ENCODE measurements at regions not wholly inside any gene's neighbourhood (a gene's known extent, or its start where the extent isn't known, plus 50 kb on each side); places are given as distances from the start of the nearest gene placed in this dataset.
A peak's percentile ranks its signal among the peaks of the same experiment; 100 is the strongest.

DNA sequence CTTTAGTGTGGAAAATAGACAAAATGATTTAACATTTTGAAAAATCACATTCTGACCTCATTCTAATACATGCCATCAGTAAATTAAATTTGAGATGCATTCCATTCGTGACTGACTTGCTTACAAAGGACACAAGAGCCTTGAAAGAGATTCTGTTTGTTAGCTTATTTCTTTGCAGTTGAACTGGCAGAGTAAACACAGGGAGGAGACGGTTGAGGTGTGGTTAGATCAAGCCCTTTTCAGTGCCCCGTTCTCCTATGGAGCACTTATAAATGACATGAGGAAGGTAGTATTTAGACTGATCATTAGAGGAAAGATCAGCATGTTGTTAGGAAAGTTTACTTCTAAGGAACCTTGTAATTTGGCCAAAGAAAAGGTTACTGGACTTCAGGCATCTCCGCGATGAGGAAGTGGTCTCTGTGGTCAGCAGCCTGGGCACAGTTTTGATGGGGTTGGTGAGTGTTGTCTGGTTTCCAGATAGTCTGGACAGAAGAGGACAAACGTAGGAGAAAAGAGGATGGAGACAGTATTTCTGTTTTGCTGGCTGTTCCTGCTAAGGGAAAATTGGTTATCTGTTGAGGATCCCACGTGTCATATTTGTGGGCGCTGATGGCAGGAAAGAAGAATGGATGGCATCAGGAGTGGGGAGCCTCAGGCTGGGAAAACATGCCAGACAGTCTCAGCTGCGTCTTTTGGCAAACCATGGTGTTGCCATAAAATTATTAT lies 328.9 kb upstream of the TBL1XR1 start:
- H3K4me1 Mint-ChIP-seq: peaks cover 29% of the 10 kb centered on the region
- H3K27ac Mint-ChIP-seq: no peak overlapping the region
- no peak overlapping the region for H3K4me3 Mint-ChIP-seq
- H3K27me3 Mint-ChIP-seq: no peaks in the 10 kb centered on the region
- H3K36me3 Mint-ChIP-seq: peaks cover 1% of the 10 kb centered on the region
- peaks cover 5% of the 10 kb centered on the region for H3K9me3 Mint-ChIP-seq

DNA sequence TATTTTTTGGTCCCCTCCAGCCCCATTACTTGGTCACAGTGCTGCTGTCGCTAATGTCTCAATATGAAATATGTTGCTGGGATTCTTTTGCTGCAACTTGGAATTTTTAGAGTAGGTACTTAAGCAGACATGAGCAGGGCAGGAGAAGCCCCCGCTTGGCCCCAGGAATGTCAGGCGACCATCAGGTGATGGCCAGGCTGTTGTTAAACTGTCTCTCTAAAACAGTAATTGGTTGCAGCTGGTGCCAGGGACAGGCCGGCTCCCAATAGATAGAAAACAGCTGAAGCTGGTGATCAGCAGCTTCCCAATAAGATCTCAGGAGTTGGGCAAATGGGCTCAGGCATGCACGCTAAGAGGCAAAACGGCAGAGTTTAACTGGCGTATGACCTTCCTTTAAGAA lies 329.9 kb upstream of the TBL1XR1 start:
- peaks cover 5% of the 10 kb centered on the region for H3K9me3 Mint-ChIP-seq
- no peak overlapping the region for H3K27ac Mint-ChIP-seq
- no peak overlapping the region for H3K4me3 Mint-ChIP-seq
- H3K36me3 Mint-ChIP-seq: peaks cover 1% of the 10 kb centered on the region
- H3K27me3 Mint-ChIP-seq: no peaks in the 10 kb centered on the region
- peaks cover 29% of the 10 kb centered on the region for H3K4me1 Mint-ChIP-seq

- Mint-ChIP-seq H3K27ac (no peak overlapping the region), H3K9me3 (peaks cover 5% of the 10 kb centered on the region), H3K36me3 (peaks cover 1% of the 10 kb centered on the region), H3K4me3 (no peak overlapping the region), H3K27me3 (no peaks in the 10 kb centered on the region), H3K4me1 (peaks cover 28% of the 10 kb centered on the region)
These were observed 331.2 kb upstream of the TBL1XR1 start for GRCh38 chr3:177528306-177529070.

DNA sequence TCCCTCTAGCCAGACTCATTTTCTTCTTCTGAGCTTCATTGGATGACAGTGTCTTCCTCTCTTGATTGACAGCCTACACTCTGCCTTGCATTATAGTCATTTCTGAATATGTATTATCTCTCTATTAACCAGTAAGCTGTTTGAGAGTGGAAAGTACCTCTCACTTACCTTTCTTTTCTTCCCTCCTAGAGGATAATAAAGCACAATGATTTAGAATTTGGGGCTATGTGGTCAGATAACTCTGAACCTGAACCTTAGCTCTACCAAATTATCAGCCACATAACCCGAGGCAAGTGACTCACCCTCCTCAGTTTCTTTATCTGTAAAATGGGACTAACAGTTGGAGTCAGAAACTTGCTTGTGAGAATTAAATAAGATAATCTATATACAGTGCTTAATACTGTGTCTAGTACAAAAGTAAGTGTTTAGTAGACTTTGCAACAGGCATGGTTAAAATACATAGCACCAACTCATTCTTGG lies 331.8 kb upstream of the TBL1XR1 start:
- H3K4me1 Mint-ChIP-seq: peaks cover 22% of the 10 kb centered on the region
- H3K36me3 Mint-ChIP-seq: peaks cover 1% of the 10 kb centered on the region
- H3K27me3 Mint-ChIP-seq: no peaks in the 10 kb centered on the region
- no peak overlapping the region for H3K27ac Mint-ChIP-seq
- H3K9me3 Mint-ChIP-seq: peaks cover 5% of the 10 kb centered on the region
- H3K4me3 Mint-ChIP-seq: no peak overlapping the region

DNA sequence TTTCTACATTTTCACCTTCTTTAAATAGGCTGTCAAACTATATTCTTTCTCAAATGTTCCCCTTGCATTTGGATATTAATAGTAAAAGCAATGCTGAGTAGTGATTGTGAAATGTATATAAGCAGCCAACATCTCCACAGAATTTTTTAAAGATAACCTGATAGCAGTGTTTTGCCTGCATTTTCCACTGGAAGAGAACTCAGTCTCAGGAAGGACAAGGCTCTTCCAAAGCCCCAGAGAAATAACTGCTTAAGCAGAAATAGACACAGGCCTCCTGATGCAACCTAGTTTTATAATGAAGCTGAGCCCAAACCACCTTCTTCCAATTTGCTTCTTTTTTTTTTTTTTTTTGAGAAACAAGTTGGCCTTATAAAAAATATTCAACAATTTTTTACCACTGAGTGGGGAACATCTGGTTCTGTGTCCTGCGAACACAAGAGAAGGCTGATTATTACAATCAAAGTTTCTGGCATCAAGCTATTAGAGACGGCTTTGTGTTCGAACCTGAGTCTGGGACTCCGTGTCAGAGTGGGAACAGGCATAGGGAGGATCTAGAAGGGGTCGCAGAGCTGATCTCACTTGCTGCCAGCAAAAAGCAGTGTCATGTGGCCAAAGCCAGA lies 332.5 kb upstream of the TBL1XR1 start:
- no peaks in the 10 kb centered on the region for H3K27me3 Mint-ChIP-seq
- peaks cover 1% of the 10 kb centered on the region for H3K36me3 Mint-ChIP-seq
- no peak overlapping the region for H3K4me3 Mint-ChIP-seq
- H3K9me3 Mint-ChIP-seq: peaks cover 4% of the 10 kb centered on the region
- peaks cover 20% of the 10 kb centered on the region for H3K4me1 Mint-ChIP-seq
- H3K27ac Mint-ChIP-seq: no peak overlapping the region

DNA sequence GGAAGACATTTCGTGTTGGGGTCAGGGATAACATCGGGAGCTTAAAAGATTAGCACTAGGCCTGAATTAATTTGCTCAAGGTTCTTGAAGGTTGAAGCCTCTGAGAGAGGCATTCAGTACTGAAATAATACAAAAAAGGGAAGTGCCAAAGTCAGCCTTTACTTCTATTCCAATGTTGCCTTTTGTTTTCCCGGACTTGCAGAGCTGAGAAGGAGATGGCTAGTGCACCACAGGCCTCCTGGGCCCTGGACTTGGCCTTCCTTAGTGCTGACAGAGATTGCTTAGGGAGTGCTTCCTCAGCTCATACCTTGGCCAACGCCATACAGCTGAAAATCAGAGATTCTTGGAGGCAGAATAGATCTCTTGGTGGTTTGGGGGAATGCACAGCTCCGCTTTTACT lies 333.6 kb upstream of the TBL1XR1 start:
- no peaks in the 10 kb centered on the region for H3K9me3 Mint-ChIP-seq
- H3K36me3 Mint-ChIP-seq: peaks cover 2% of the 10 kb centered on the region
- H3K4me3 Mint-ChIP-seq: no peak overlapping the region
- no peaks in the 10 kb centered on the region for H3K27me3 Mint-ChIP-seq
- H3K4me1 Mint-ChIP-seq: peaks cover 21% of the 10 kb centered on the region
- no peak overlapping the region for H3K27ac Mint-ChIP-seq

DNA sequence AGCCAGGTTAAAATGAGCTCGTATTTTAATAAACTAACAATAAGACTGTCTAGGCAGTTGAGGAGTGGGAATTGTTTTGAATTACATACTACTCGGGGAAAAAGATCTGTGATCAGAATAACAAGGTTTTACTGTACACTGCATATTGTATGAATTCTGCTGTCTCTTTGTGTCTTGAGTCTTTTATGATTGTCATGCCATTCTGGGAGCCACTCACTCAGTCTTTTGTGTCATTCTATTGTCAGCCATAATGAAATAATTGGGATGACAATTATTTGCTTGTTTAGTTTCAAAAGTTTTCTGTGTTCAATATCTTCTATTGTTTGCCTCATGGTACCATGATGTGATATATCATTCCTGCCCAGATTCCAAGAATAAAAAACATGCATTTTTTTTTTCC lies 339.6 kb upstream of the TBL1XR1 start:
- Mint-ChIP-seq H3K9me3 (no peaks in the 10 kb centered on the region), H3K4me3 (no peak overlapping the region)

GRCh38 chr3:177537612-177538011 lies 340.3 kb upstream of the TBL1XR1 start:
- H3K4me3 Mint-ChIP-seq: no peak overlapping the region

More for the DNA sequence above, 339.6 kb upstream of the TBL1XR1 start:
- no peaks in the 10 kb centered on the region for H3K27me3 Mint-ChIP-seq
- H3K36me3 Mint-ChIP-seq: peaks cover 2% of the 10 kb centered on the region
- H3K27ac Mint-ChIP-seq: no peak overlapping the region
- peaks cover 57% of the 10 kb centered on the region for H3K4me1 Mint-ChIP-seq

GRCh38 chr3:177538048-177538749 lies 340.9 kb upstream of the TBL1XR1 start:
- peaks cover 57% of the 10 kb centered on the region for H3K4me1 Mint-ChIP-seq
- peak overlapping the region; percentile 78 for H3K4me3 Mint-ChIP-seq
- H3K27ac Mint-ChIP-seq: peak overlapping the region; percentile 81
- no peaks in the 10 kb centered on the region for H3K9me3 Mint-ChIP-seq
- peaks cover 2% of the 10 kb centered on the region for H3K36me3 Mint-ChIP-seq
- H3K27me3 Mint-ChIP-seq: no peaks in the 10 kb centered on the region

More at GRCh38 chr3:177537612-177538011, 340.3 kb upstream of the TBL1XR1 start:
- H3K9me3 Mint-ChIP-seq: no peaks in the 10 kb centered on the region
- H3K36me3 Mint-ChIP-seq: peaks cover 2% of the 10 kb centered on the region
- H3K27ac Mint-ChIP-seq: peak overlapping the region; percentile 62
- H3K27me3 Mint-ChIP-seq: no peaks in the 10 kb centered on the region
- peaks cover 57% of the 10 kb centered on the region for H3K4me1 Mint-ChIP-seq

GRCh38 chr3:177538750-177539730 lies 341.8 kb upstream of the TBL1XR1 start:
- H3K4me3 Mint-ChIP-seq: peak overlapping the region; percentile 78
- H3K4me1 Mint-ChIP-seq: peaks cover 57% of the 10 kb centered on the region
- no peaks in the 10 kb centered on the region for H3K9me3 Mint-ChIP-seq
- peaks cover 2% of the 10 kb centered on the region for H3K36me3 Mint-ChIP-seq
- H3K27ac Mint-ChIP-seq: peak overlapping the region; percentile 81
- H3K27me3 Mint-ChIP-seq: no peaks in the 10 kb centered on the region

DNA sequence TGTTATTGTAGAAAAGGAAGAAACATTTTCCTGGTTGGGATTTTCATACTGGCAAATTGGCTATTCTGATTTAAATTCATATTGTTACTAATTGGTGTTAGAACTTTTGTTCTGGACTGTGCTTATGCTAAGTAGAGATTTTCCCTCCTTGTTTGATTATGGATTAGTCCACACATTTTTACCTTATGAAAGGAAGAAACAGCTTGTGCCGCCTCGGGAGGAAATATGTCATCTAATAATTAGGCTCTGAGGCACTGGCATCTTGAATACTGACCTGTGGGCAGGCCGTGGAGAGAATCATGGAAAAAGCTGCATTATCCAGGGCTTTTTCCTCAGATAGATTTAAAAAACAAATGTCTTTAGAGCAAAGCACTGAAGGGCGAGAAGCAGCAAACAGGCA lies 344.3 kb upstream of the TBL1XR1 start:
- Mint-ChIP-seq H3K27me3 (no peaks in the 10 kb centered on the region), H3K27ac (no peak overlapping the region), H3K36me3 (no peaks in the 10 kb centered on the region), H3K4me1 (peaks cover 62% of the 10 kb centered on the region), H3K4me3 (no peak overlapping the region), H3K9me3 (no peaks in the 10 kb centered on the region)

DNA sequence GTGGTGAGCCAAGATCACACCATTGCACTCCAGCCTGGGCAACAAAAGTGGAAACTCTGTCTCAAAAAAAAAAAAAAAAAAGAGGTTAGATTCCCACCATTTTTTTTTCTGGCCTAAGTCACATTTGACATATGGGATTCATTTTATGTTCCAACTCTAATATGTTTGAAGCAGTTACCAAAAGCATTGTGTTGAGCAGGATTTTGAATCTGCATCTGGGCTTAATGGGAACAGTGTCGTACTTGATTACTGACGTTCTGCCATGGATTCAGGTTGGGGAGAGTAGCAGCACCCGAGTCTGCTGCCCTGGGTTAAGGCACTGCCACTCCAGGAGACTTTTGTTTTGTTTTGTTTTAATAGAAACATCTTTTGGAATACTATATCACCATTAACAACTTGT lies 348.7 kb upstream of the TBL1XR1 start:
- Mint-ChIP-seq H3K4me3 (no peak overlapping the region), H3K36me3 (no peaks in the 10 kb centered on the region), H3K27ac (no peak overlapping the region), H3K9me3 (no peaks in the 10 kb centered on the region), H3K4me1 (peaks cover 51% of the 10 kb centered on the region), H3K27me3 (no peaks in the 10 kb centered on the region)

- Mint-ChIP-seq H3K27me3 (no peaks in the 10 kb centered on the region), H3K4me3 (peak overlapping the region; percentile 60), H3K4me1 (peaks cover 63% of the 10 kb centered on the region), H3K27ac (peak overlapping the region; percentile 68), H3K36me3 (no peaks in the 10 kb centered on the region), H3K9me3 (no peaks in the 10 kb centered on the region)
These were observed 350.5 kb upstream of the TBL1XR1 start for GRCh38 chr3:177547711-177548350.

GRCh38 chr3:177550667-177551066 lies 353.4 kb upstream of the TBL1XR1 start:
- Mint-ChIP-seq H3K4me3 (peak overlapping the region; percentile 68), H3K27ac (peak overlapping the region; percentile 55), H3K9me3 (no peaks in the 10 kb centered on the region), H3K4me1 (peaks cover 76% of the 10 kb centered on the region), H3K36me3 (no peaks in the 10 kb centered on the region), H3K27me3 (no peaks in the 10 kb centered on the region)

All from activated naive CD4-positive, alpha-beta T cell treated with anti-CD3 and anti-CD28 coated beads, Interleukin-2, amount 50 U/mL, for 24 hours (primary cell).